GM18519 (cell line): ENCODE measurements at regions not wholly inside any gene's neighbourhood (a gene's known extent, or its start where the extent isn't known, plus 50 kb on each side); places are given as distances from the start of the nearest gene placed in this dataset.

Source experiments
- ATAC-seq: cut with Tn5 transposase; IDR thresholded peaks from one replicate; pipeline ENCODE4 v1.9.1; 2021; ENCODE audit warnings: mild to moderate bottlenecking, moderate library complexity; ENCODE audit not compliant: unreplicated experiment, low FRiP score

- ATAC-seq, result no peak
Observed at GRCh38 chr1:55712148-55712547, 497.0 kb upstream of the USP24 start.

GRCh38 chr1:55708781-55709180, 493.6 kb upstream of the USP24 start:
- no peak for ATAC-seq

- ATAC-seq, result no peak
Observed at GRCh38 chr1:55707846-55708245, 492.7 kb upstream of the USP24 start.

DNA sequence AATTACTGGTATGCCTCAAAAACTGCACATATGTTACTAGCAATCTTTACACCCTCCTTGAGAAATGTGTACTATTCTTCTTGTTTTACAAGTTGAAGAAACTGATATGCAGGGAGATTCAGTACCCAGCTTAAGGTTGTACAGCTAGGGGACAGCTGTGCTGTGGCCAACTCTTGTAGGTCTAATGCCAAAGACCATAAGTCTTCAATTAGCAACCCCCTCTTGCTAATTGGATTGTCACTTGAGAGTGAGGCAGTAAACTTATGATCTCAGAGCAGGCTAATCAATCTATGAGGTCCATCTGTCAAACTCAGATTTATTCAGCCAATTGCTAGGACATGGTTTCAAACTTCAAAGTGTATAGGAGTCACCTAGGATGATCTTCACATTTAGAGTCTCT, 492.0 kb upstream of the USP24 start:
- ATAC-seq, result no peak

DNA sequence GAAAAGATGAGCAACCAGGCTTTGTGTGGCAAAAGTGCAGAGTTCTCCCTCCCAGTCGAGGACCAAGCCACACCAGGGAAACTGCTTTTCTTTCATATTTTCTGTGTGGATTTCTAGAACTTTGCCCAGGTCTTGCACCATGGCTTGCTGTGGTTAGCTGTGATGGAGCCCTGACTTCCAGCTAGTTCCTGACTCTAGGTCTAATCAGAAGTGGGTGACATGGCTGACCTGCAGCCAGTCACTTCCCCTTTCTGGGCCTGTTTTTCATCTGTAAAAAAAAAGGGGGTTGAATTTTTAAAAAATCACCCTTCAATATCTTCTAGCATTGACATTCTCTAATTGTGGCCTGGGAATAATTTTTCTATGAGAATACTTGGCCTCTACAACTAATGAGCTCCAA, 491.2 kb upstream of the USP24 start:
- ATAC-seq, result no peak

GRCh38 chr1:55703726-55704363, 488.7 kb upstream of the USP24 start:
- no peak for ATAC-seq

DNA sequence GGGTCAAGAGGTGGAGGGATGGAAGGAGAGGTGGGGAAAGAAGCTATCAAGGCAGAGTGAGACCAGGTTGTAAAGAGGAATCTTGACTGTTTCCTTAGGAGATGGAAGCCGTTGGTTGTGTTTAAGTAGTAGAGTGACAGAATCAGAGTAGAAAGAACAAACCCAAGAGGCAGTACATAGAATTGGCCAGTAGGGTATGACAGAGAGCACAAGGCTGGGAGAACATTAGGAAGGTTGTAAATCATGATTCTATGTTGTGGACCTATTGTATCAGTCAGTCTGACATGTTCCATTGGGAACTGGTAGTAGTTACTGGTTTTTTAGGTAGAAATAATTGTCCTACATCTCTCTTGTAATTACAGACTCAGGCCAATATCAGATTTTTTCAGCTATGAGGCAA, 486.9 kb upstream of the USP24 start:
- ATAC-seq, result peak; percentile 86

DNA sequence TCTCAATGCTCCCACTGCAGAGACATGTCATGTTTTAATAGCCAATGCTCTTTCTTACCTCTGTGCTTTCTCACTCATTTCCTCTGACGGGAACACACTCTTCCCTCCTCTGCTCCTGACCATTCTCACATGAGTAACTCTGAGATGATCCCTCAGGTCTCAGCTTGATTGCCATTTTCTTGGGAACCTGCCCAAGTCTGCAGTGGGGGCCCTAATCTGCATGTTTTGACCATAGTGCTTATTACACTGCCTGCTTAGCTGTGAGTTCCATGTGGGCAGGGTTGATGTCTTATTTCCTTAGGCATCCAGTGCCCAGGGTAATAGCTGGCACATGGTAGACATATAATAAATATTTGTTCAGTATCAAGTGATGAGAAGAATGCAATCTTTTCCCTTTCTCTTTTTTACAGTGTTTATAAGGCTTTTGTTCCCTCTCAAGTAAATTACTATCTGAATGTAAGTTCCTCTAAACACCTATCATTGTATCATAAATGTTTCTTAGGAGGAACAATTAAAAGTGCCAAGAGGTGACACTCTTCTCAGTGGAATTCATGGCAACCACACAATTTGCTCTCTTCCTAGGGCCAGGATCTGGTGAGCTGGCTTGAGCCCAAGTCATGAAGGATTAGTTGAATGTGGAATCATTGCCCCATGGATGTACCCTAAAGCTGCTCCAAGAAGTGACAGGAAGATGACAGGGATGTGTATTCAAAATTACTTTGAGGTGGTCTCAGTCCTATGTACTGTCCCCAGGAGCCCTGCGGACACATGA, 485.4 kb upstream of the USP24 start:
- no peak for ATAC-seq

DNA sequence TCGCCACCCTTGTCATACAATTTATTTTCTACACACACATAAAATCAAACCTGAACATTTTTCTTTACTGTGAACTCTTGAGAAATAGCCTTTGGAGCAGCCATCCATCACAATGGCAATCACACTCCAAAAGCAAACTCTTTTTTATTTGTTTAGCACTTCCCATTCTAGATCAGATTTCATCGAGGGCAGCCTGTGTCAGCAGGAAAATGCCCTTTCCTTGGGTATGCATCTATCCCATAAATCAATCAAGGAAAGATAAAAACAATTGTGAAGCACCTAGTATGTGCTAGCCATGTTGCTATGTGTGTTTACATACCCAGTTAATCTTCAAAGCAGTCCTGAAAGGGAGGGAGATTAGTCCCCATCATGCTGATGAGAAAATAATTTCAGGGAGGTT, 484.1 kb upstream of the USP24 start:
- ATAC-seq, result no peak

DNA sequence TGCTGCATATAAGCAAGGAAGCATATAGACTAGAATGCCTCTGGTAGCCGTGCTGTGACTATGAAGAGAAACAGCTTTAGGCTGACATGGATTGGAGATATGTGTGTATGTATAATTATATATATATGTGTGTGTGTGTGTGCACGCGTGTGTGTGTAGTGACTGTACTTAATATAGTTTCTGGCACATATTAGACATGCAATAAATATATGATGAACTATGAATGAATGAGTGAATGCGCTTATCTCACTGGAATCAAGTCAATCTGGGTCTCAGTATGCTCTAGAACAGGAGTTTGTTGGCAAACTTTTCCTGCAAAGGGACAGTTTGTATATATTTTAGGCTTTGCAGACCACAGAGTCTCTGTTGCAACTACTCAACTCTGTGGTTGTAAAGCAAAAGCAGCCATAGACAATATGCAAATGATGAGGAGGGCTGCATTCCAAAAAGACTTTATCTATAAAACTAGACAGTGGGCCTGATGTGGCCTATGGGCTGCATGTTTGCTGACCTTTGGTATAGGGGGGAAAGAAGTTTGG, 482.9 kb upstream of the USP24 start:
- ATAC-seq, result no peak

DNA sequence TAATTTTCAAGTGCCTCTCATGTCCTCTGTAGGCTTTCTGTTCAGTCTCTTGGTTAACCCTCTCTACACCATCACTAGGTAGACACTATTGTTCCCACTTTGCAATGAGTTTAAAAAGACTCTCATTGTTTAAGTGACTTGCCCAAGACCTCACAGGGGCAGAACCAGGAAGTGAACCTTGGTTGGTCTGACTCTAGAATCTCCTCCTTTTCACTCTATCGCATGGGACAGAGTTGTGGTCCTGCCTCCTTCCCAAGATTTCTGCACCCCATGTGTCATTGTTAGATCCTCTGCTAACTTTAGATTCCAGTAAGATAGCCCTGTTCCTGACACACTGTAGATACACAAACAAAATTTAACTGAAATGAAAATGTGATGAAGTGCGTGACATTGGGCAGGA, 481.7 kb upstream of the USP24 start:
- ATAC-seq, result no peak

- ATAC-seq, result no peak
Observed at GRCh38 chr1:55696181-55696754, 481.1 kb upstream of the USP24 start.

- ATAC-seq, result no peak
Observed at GRCh38 chr1:55695552-55695951, 480.4 kb upstream of the USP24 start.

- no peak for ATAC-seq
Observed at GRCh38 chr1:55695151-55695550, 480.0 kb upstream of the USP24 start.

DNA sequence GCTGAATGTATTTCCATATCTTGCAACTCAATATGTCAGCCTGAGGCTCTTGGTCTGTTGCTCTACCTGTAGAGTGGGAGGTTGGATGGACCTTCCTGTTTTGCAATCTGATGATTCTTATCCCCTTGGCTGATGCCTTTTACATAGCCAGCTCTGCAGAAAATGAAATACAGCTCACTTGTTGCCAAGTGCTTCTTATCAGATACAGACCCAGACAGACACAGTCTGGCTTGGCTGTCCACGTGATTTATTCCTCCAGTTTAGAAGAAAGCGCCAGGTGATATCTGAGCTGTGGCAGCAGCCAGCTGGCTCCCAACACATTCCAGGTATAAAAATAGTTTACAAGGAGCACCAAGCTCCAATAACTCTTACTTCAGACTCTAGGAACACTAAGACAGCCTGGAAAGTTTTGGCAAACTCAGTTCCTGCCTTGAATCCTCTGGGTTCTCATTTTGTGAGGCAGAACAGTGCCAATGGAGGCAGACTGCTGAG, 479.2 kb upstream of the USP24 start:
- ATAC-seq, result no peak

GRCh38 chr1:55692726-55693125, 477.6 kb upstream of the USP24 start:
- no peak for ATAC-seq

- ATAC-seq, result no peak
Observed at GRCh38 chr1:55690366-55690765, 475.2 kb upstream of the USP24 start.

- ATAC-seq, result no peak
Observed at GRCh38 chr1:55689800-55690199, 474.6 kb upstream of the USP24 start.

DNA sequence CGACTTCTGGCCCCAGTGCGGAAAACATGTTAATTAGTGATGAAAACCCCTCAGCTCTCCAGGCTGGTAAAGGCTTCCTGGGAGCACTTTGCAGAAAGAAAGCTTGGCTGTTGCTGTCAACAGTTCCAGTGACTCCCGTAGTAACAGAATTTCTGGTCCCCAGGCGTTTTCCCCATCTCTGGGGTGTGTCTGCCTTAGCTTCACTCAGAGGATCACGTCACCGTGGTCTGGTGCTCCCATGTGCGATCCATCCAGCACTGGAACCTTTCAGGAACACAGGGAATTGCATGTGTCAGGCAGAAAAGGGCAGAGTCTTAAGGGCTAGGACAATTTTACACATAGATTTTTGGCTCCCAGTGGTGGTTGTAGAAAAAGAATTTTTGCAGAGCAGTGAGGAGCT, 470.4 kb upstream of the USP24 start:
- ATAC-seq, result no peak

DNA sequence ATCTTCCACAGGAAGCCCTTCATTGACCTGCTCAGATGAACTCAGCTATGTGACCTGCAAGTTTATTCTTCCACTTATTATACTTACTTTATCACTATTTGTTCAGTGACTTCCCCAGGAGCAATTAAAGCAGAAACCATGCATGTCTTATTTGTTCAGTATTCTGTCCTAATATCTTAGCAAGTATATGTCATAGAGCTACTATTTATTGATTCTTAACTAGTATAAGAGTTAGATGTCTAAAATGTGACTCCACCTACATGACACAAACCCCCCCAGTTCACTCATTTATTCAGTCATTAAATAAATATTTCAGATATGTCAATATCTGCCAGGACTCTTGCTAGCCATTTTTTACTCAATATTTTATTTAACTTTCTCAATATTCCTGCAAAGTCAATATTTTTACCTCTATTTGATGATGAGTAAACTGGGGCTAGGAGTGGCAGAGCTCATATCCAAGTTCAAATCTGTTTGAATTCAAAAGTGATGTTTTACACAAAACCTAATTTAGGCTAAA, 469.0 kb upstream of the USP24 start:
- no peak for ATAC-seq

DNA sequence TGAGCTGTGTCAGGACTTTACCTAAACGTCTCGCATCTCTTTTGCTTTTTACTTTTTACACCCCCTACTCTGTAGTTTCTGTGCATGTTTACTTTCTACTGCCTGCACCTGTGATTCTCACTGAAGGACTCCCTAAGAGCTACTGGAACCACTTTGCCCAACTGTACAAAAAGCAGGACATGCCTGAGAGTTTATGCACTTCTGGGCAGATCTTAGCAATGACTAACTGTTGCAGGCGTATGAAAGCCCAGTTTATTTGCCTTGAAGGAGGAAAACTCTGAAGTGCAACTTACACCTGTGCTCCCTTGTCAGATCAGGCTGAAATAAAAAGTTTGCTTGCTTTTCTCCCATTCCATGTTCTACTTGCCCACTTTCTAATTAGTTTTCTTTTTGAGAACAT, 467.0 kb upstream of the USP24 start:
- no peak for ATAC-seq
